C4-2B (cell line): ENCODE measurements at regions not wholly inside any gene's neighbourhood (a gene's known extent, or its start where the extent isn't known, plus 50 kb on each side); places are given as distances from the start of the nearest gene placed in this dataset.

Experiments used
- CTCF ChIP-seq: fragments of 450-650 bp; conservative IDR thresholded peaks from 2 replicates; pipeline ENCODE4 v1.5.1; 2017; ENCODE audit warnings: mild to moderate bottlenecking
- ZFX ChIP-seq: fragments of 450-650 bp; IDR thresholded peaks from 2 replicates; pipeline ENCODE4 v1.6.1; 2017

DNA sequence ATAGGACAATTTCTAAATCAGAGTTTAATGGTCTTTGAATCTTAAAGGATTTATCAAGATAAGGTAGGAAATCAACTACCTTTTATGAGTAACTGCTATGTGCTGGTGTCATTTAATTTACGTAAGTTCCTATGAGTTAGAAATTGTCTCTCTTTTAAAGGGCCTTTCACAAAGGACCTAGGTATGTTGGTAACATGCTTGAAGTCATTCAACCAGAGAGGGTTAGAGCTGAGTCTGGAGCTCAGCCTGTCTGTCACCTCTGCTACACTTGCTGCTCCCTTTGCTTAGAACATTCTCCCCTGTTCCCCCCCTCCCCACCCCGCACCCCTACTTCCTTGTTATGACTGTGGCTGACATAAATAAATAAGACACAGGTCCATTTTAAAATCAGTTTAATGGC is 190.3 kb upstream of the SEMA6A start:
- no peak for TF ChIP-seq CTCF
- no peak for TF ChIP-seq ZFX
